CD14-positive monocyte (primary cell): ENCODE measurements at regions not wholly inside any gene's neighbourhood (a gene's known extent, or its start where the extent isn't known, plus 50 kb on each side); places are given as distances from the start of the nearest gene placed in this dataset.

Experiments used
- DNase-seq, 3 donors: peaks; one replicate each; pipeline ENCODE4 v3.0.0-alpha.2; 2011 to 2022
- H2AFZ ChIP-seq: 2 replicates; pipeline ENCODE4 v1.6.0; 2012; ENCODE audit warnings: mild to moderate bottlenecking, low read depth, low read length, inconsistent platforms; ENCODE audit not compliant: insufficient read depth, poor library complexity, severe bottlenecking
- H3K27ac ChIP-seq, 2 donors: 1 replicate in 1 of 2; 2 replicates in 1 of 2; pipeline ENCODE4 v1.5.1; 2012 to 2013; ENCODE audit warnings: low read length in 2 of 2, control low read depth in 1 of 2, inconsistent platforms in 1 of 2, low read depth in 1 of 2, mild to moderate bottlenecking in 1 of 2
- H3K27me3 ChIP-seq, 2 donors: one replicate each; pipeline versions ENCODE4 v1.6.0 to v1.6.1; 2011 to 2013; ENCODE audit warnings: low read length in 2 of 2; ENCODE audit not compliant: control insufficient read depth in 2 of 2, insufficient read depth in 2 of 2
- H3K36me3 ChIP-seq, 2 donors: replicated peaks in 1 of 2; 1 replicate in 1 of 2; 2 replicates in 1 of 2; pipeline versions ENCODE4 v1.5.1 to v1.6.1; 2012 to 2013; ENCODE audit warnings: low read length in 2 of 2, control low read depth in 1 of 2, inconsistent platforms in 1 of 2, mild to moderate bottlenecking in 1 of 2; ENCODE audit not compliant: insufficient read depth in 2 of 2, control insufficient read depth in 1 of 2
- H3K4me1 ChIP-seq, 2 donors: 1 replicate in 1 of 2; 2 replicates in 1 of 2; pipeline versions ENCODE4 v1.5.1 to v1.6.1; 2012 to 2013; ENCODE audit warnings: low read length in 2 of 2, control low read depth in 1 of 2, inconsistent platforms in 1 of 2, mild to moderate bottlenecking in 1 of 2, moderate library complexity in 1 of 2; ENCODE audit not compliant: insufficient read depth in 2 of 2, control insufficient read depth in 1 of 2
- H3K4me2 ChIP-seq: replicated peaks from 2 replicates; pipeline ENCODE3; 2012; ENCODE audit warnings: low read length, moderate library complexity, mild to moderate bottlenecking; ENCODE audit not compliant: poor library complexity, severe bottlenecking; ENCODE audit errors: extremely low read depth
- H3K4me3 ChIP-seq, 3 experiments: fragments of 200-600 bp in 1 of 3; sonication (generic) in 1 of 3; replicated peaks in 1 of 3; 1 replicate in 2 of 3; 2 replicates in 1 of 3; pipeline ENCODE4 v1.5.1; 2011 to 2013; ENCODE audit warnings: low read length in 3 of 3, mild to moderate bottlenecking in 3 of 3, control low read depth in 2 of 3, low read depth in 2 of 3, inconsistent platforms in 1 of 3, moderate library complexity in 1 of 3
- H3K79me2 ChIP-seq: 2 replicates; pipeline ENCODE4 v1.6.0; 2012; ENCODE audit warnings: mild to moderate bottlenecking, control low read depth, inconsistent platforms, low read length, moderate library complexity; ENCODE audit not compliant: insufficient read depth
- H3K9ac ChIP-seq: 2 replicates; pipeline ENCODE4 v1.6.0; 2017; ENCODE audit warnings: low read length, mild to moderate bottlenecking; ENCODE audit not compliant: insufficient read depth, poor library complexity, severe bottlenecking
- H3K9me3 ChIP-seq, 2 donors: replicated peaks in 1 of 2; 1 replicate in 1 of 2; 2 replicates in 1 of 2; pipeline versions ENCODE4 v1.5.1 to v1.6.1; 2012 to 2013; ENCODE audit warnings: low read length in 2 of 2, control low read depth in 1 of 2; ENCODE audit not compliant: control insufficient read depth in 1 of 2, insufficient read depth in 1 of 2
- H4K20me1 ChIP-seq: 2 replicates; pipeline ENCODE4 v1.6.0; 2012; ENCODE audit warnings: mild to moderate bottlenecking, low read length, control low read depth, moderate library complexity; ENCODE audit not compliant: insufficient read depth
- H3K27ac Mint-ChIP-seq, 7 donors: one replicate each; pipeline ENCODE4 v1.8.0; 2020; ENCODE audit warnings: mild to moderate bottlenecking in 7 of 7, mixed read lengths in 7 of 7, moderate library complexity in 6 of 7, inconsistent platforms in 2 of 7
- H3K27me3 Mint-ChIP-seq, 3 donors: one replicate each; pipeline ENCODE4 v1.8.0; 2021 to 2022; ENCODE audit warnings: low read depth in 3 of 3, mild to moderate bottlenecking in 3 of 3, mixed read lengths in 3 of 3, moderate library complexity in 3 of 3, inconsistent platforms in 1 of 3
- H3K36me3 Mint-ChIP-seq, 2 donors: one replicate each; pipeline ENCODE4 v1.8.0; 2020; ENCODE audit warnings: mixed read lengths in 2 of 2, inconsistent platforms in 1 of 2, mild to moderate bottlenecking in 1 of 2
- H3K4me1 Mint-ChIP-seq: one replicate; pipeline ENCODE4 v1.8.0; 2020; ENCODE audit warnings: mild to moderate bottlenecking, mixed read lengths
- H3K4me3 Mint-ChIP-seq, 2 donors: one replicate each; pipeline ENCODE4 v1.8.0; 2020; ENCODE audit warnings: mild to moderate bottlenecking in 2 of 2, mixed read lengths in 2 of 2, moderate library complexity in 1 of 2
- H3K9me3 Mint-ChIP-seq, 7 donors: one replicate each; pipeline ENCODE4 v1.8.0; 2020 to 2022; ENCODE audit warnings: mixed read lengths in 7 of 7, mild to moderate bottlenecking in 6 of 7, moderate library complexity in 6 of 7, inconsistent platforms in 2 of 7
- CTCF ChIP-seq: fragments of 200-600 bp; IDR thresholded peaks from one replicate; pipeline ENCODE4 v1.8.0; 2022; ENCODE audit warnings: antibody characterized with exemption, mild to moderate bottlenecking
- WGBS: methylation state at CpG from one replicate; pipeline ENCODE4 v1.1.5; 2013; ENCODE audit warnings: missing lambda C conversion rate; ENCODE audit not compliant: insufficient coverage; 5-methylcytosine and 5-hydroxymethylcytosine counted together
- intact Hi-C, 2 donors: fragments of 100-400 bp; cut with micrococcal nuclease; formaldehyde crosslinking; loops; one replicate each; pipeline versions ENCODE4 v1.15.0 to v1.15.1; 2023

- Mint-ChIP-seq H3K9me3 (peaks cover 0 to 4% (median 2%) of the 10 kb centered on the region in 7 donors), H3K4me3 (no peak overlapping the region), H3K27me3 (peaks cover 0 to 2% (median 1%) of the 10 kb centered on the region in 3 donors), H3K27ac (peak overlapping the region in 1 of 7 donors; percentile 48), H3K36me3 (peaks cover 0 to 2% of the 10 kb centered on the region in 2 donors), H3K4me1 (peaks cover 26% of the 10 kb centered on the region)
- H3K9ac ChIP-seq = no peak overlapping the region
- no peak for DNase-seq
- intact Hi-C loops = no loop called here
- H3K36me3 ChIP-seq = no peaks in the 10 kb centered on the region
- no peak overlapping the region for H3K27ac ChIP-seq
- H2AFZ ChIP-seq = no peak overlapping the region
- no peaks in the 10 kb centered on the region for H4K20me1 ChIP-seq
- TF ChIP-seq CTCF = no peak
- H3K27me3 ChIP-seq = no peaks in the 10 kb centered on the region
- no peak overlapping the region for H3K4me3 ChIP-seq
- H3K79me2 ChIP-seq = no peaks in the 10 kb centered on the region
- H3K4me1 ChIP-seq = peaks cover 23 to 28% of the 10 kb centered on the region in 2 donors
- no CpG with 5 or more reads among the region's 5 CpGs for WGBS
- no peaks in the 10 kb centered on the region for H3K9me3 ChIP-seq
- H3K4me2 ChIP-seq = no peak overlapping the region
Observed at GRCh38 chrX:150199181-150199580, 163.9 kb upstream of the MAMLD1 start.

GRCh38 chrX:150199803-150200202 lies 163.3 kb upstream of the MAMLD1 start:
- H3K27me3 ChIP-seq = no peaks in the 10 kb centered on the region
- peak overlapping the region in 1 of 2 donors; percentile 12 for H3K27ac ChIP-seq
- DNase-seq = no peak
- 83% methylated on average over 1 of the region's 3 CpGs for WGBS
- H3K4me2 ChIP-seq = no peak overlapping the region
- peaks cover 0 to 2% of the 10 kb centered on the region in 2 donors for H3K36me3 Mint-ChIP-seq
- H3K4me3 ChIP-seq = no peak overlapping the region
- no peak for TF ChIP-seq CTCF
- H3K4me1 ChIP-seq = peaks cover 23 to 28% of the 10 kb centered on the region in 2 donors
- H3K9me3 ChIP-seq = no peaks in the 10 kb centered on the region
- H3K27me3 Mint-ChIP-seq = peaks cover 0 to 2% (median 1%) of the 10 kb centered on the region in 3 donors
- no peak overlapping the region for H2AFZ ChIP-seq
- H3K4me1 Mint-ChIP-seq = peaks cover 26% of the 10 kb centered on the region
- H3K9ac ChIP-seq = no peak overlapping the region
- H3K4me3 Mint-ChIP-seq = no peak overlapping the region
- peaks cover 0 to 4% (median 2%) of the 10 kb centered on the region in 7 donors for H3K9me3 Mint-ChIP-seq
- no peaks in the 10 kb centered on the region for H3K36me3 ChIP-seq
- peak overlapping the region in 5 of 7 donors; percentile 30 to 71 (median 46) for H3K27ac Mint-ChIP-seq
- intact Hi-C loops = loop anchor here in 1 of 2 donors (10.0 kb wide), 1 partner anchor 165 kb away; the partner anchor contains the start of gene MAMLD1
- H4K20me1 ChIP-seq = no peaks in the 10 kb centered on the region
- no peaks in the 10 kb centered on the region for H3K79me2 ChIP-seq
